Gastroesophageal sphincter (tissue), 3 donors: ENCODE measurements at regions not wholly inside any gene's neighbourhood (a gene's known extent, or its start where the extent isn't known, plus 50 kb on each side); places are given as distances from the start of the nearest gene placed in this dataset.

ENCODE experiments used
- CTCF ChIP-seq, 4 experiments: fragments of 200-600 bp in 2 of 4; fragments of 450-650 bp in 2 of 4; sonication (generic) in 1 of 4; IDR thresholded peaks; one replicate each; pipeline ENCODE4 v1.5.1; 2017 to 2019; ENCODE audit warnings: antibody characterized with exemption in 4 of 4, mild to moderate bottlenecking in 2 of 4, moderate library complexity in 2 of 4
- POLR2A ChIP-seq, 2 donors: fragments of 450-650 bp; IDR thresholded peaks; one replicate each; pipeline ENCODE4 v1.6.1; 2017; ENCODE audit warnings: antibody characterized with exemption in 2 of 2, mild to moderate bottlenecking in 2 of 2, moderate library complexity in 1 of 2

DNA sequence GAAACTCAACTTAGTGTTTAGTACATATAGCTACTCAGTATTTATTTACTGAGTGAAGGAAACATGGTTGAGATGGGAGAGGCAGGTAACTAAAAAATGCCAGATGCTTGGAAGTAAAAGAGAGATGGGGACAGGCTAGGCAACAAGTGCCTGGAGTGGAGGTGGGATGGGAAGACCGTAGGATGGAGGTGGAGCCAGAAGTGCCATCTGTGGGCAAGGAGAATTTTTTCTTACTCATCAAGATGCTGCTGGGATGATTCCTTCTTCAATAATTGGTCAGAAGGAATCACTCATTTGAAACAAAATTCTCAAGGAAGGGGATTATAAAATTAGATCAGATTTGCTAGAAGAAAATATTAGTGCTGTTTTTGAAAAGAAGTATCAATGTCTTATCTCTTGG, 72.9 kb downstream of the IFI44 start:
- no peak for TF ChIP-seq CTCF (IDR thresholded peaks at IDR 0.05)
- TF ChIP-seq POLR2A (IDR thresholded peaks at IDR 0.05): no peak
